GM18868 (cell line): ENCODE measurements at regions not wholly inside any gene's neighbourhood (a gene's known extent, or its start where the extent isn't known, plus 50 kb on each side); places are given as distances from the start of the nearest gene placed in this dataset.

Experiments used
- ATAC-seq: cut with Tn5 transposase; IDR thresholded peaks from one replicate; pipeline ENCODE4 v1.9.1; 2021; ENCODE audit warnings: mild to moderate bottlenecking, moderate library complexity; ENCODE audit not compliant: unreplicated experiment

DNA sequence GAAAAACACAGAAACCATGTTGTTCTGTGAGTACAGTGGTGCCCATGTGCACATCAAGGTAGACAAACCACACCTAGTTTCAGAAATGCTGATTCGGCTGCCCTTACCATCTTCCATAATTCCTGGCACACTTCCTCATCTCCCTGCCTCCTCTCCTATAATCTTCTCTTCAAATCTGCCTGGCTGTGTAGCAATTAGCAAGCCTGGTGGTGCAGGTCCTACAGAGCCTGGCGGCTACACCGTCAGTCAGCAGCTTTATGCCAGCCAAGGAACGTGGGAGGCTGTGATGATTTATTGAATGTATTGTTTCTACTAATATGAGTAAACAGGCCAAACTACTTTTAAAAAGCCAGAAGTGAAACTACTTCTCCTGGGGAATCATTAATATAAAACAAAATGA is 106.8 kb downstream of the SEMA6D start:
- ATAC-seq, result peak; percentile 57

DNA sequence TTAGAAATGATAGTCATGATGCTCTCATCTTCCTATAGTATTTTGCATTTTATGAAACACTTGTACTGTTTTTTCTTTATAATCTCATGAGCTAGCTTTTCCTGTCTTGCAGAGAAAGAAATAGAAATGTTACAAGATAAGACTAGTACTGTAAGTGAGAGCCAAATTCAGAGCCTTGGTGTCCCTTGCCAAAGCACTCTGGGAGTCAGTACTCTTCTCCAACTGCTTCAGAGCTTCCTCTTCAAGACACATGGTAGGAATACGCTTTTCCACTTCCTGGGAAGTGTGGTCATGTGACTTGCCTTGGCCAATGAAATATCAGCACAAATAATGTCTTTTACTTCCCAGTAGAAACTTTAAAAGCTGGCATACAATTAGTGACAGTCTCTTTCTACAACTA is 112.4 kb downstream of the SEMA6D start:
- no peak for ATAC-seq

DNA sequence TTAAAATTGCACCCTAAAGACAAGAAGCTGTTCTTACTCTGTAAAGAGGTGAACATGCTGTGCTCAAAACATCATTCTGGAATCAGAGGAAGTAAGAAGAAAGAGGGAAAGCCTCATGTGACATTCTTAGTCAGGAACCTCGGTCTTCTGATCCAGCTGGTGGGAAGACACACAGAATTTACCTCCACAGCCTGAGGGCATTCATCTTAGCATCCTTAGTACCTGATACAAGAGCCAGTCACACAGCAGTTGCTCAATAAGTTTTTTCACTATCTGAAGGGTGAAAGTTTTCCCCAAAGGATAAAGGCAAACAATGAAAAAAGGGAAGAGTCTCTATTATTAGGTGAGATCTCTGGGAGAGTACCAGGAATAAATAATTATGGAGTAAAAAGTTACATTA is 116.8 kb downstream of the SEMA6D start:
- ATAC-seq, result no peak

DNA sequence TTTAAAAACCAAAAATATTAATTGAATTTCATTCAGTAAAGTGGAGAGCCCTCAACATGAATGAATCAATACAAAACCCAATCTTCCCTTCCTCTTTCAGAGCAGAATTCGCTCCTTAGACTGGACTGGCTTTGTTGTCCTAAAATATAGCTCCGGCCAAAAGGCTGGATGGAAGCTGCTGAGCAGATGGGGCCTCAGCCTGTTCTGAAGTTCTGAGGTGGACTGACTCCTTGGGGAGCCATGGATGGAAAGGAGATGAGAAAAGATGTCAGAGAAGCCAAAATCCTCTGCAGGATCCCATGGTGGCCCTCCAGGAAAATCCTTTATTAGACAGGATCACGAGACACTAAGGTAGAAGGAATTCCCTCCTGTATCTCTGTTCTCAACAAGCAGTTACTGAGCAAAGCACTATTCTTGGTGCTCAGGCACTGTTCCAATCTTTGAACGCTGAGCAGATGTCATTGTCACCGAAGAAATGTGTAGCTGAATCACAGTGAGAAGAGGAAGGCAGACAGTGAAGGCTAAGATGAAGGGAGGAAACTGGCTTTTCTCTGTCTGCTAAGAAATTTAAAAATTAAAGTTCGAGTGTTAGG is 122.0 kb downstream of the SEMA6D start:
- no peak for ATAC-seq

DNA sequence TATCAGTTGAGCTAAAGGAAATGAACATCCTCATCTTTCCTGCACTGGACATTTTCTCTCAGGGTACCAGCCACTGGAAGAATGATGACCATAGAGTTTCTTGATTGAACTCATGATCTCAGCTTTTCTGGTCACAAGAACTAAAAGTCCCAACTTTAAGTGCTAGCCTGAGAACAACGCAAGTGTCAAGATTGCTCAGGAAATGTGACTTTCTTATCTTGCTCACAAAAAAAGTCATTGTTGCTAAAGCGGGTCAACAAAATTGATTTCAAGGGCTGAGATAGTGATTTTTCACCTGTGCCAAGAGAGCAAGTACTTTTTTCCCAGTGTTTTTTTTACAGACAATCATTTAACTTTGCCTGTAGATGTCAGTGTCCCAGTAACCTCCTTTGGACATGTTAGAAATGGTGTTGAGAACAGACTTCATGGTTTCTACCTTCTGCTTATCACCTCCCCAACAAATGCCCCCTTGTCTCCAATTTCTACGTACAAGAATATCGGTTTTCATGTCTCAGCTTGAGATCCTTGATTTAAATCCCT is 125.9 kb downstream of the SEMA6D start:
- no peak for ATAC-seq

DNA sequence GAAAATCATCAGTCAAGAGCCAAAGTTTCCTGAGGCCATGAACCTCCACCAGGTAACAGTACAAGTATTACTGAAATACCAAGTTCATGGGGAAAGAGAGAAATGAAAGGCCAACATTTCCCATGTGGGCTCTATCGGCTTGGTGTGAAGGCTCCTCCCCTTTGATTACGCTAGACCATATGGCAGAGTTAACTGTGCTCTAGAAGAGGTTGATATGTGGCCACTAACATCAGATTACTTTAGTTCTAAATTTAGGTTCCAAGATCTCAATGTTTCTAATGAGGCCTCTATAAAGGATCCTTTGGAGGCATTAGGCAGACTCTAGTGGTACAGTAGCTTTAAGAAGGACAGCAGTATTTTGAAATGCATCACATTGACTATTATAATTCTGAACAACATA is 127.1 kb downstream of the SEMA6D start:
- no peak for ATAC-seq

DNA sequence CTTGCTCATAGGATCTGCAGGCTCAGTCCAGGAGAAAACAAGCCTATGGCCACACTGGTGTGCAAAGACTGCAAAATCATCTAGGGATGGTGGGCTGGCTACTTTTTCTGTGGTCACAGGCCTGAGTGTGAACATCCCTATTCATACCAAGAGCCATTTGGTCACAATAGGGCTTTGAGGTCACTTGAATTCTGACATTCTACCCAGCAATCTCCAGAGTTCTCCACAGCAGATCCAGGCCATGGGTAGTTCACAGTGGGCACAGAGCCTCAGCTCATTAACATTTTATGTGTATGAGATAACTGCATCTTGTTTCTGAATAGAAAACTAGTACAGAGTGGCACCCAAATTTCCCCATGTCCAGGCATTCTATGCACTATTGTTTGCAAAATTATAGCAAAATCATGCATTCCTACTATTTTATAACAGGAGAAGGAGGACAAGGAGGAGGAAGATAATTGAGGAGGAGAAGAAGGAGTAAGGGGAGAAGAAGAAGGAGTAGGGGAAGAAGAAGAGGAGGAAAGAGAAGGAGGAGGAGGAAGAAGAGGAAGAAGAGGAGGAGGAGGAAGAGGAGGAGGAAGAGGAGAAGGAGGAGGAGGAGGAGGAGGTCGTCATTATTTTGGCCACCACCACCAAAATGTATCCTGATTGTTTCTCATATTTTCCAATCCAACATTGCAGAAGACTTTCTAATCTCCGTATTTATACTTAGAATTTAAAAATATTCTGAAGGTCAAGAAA is 129.0 kb downstream of the SEMA6D start:
- no peak for ATAC-seq

DNA sequence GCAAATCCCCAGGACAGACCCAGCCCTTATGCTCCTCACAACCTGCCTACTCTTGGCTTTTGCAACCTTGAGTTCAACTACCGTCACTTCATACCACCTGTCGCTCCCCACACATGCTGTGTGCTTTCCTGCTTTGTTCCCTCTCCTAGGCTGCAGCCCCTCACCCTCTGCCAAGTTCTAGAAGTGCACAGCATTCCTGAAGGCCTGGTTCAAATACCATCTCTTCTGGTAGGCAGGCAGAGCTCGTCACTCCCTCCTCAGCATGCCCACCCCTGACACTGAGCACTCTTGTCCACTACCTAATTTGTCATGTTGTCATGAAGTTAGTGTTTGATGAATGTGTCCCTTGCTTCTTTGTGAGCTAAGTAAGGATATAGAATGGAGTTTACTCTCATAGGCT is 129.6 kb downstream of the SEMA6D start:
- no peak for ATAC-seq

DNA sequence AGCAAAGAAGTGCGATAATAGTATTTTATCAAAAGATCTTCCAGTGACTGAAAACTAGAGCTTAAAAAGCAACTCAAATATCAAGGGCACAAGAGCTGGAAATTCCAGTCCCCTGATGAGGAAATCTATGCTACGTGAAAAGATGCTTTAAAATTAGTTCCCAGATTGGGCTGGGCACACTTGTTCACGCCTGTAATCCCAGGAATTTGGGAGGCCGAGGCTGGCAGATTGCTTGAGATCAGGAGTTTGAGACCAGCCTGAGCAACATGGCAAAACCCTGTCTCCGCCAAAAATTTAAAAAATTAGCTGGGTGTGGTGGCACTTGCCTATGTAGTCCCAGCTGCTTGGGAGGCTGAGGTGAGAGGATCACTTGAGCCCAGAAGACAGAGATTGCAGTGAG is 138.8 kb downstream of the SEMA6D start:
- no peak for ATAC-seq

DNA sequence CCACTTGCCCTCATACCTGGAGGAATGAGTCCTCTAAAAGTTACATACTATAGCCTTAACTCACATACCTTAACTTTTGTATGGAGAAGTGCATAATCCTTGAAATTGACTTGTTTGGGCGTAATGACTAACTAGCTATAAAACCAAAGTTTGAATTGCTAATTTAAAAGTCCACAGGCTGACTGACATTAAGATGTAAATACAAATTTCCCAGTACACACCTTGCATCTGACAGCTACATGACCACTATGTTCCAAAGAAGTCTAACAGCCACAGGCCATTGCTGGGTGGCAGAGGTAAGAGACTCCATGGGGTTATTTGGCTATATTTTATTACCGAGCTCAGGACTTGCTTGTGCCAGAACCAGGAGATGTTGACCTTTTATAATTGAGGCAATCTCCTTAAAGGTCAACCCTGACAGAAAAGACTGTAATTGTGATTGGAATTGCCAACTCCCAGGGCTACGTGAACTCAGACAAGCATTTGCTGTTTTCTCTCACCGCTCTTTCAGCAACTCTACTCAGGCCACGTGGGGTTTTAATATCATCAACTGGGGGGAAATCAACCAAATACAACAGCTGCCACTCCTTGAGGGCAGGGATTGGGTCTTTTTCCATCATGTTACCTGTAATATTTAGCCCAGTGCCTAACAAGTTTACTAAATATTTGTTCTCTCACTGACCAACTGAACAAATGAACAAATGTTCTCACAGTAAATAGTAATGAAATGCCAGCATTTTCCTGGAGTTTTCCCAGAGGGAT is 139.9 kb downstream of the SEMA6D start:
- no peak for ATAC-seq

DNA sequence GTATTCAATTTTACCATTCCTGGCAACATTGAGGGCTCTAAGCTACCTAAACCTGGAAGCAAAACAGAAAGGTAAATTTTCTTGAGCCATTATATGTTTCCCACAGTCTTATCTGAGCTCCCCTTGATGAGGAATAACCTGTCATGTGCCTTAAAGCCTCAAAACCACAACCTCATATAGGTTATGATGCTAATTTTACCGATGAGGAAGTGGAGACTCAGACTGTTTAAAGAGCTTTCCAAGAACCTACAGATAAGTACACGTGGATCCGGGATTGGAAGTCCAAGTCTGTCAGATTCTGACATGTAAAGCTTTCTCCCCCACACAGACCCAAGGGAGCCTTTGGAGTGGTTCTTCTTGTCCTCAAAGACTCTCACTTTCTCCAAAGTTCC is 140.5 kb downstream of the SEMA6D start:
- ATAC-seq, result peak; percentile 71

DNA sequence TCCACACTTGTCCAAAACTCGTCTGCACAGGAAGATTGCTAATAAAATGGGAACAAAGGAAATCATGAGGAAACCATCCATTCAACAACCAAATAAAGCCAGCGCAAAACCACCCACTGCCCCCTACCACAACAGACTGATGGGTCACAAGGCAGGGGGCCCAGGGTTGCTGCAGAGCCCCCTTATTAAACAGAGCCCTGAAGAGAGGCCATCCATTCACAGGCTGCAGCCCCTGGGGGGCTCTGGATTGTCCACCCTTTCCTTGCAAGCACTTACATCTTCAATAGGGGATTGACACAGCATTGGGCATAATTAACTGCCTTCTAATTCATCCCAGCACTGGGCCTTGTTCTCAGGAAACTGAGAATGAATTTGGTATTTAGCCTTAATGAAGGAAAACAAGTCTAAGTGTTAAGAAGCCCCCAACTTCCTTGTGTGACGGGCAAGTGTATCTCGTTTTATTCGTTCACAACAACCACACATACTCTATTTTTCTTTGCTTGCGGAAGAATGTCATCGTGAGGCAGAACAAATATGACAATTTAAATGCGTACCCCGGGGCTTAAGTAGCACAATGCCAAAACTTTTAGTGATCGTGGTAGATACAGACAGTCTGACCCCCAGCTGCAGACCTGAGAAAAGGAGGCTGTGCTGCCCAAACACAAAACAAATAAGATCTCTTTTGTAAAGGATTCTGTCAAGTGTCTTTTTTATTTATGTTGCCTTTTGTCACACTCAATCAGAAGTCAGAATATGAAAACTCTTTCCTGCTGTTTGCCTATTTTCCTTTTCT is 144.0 kb downstream of the SEMA6D start:
- ATAC-seq, result no peak

DNA sequence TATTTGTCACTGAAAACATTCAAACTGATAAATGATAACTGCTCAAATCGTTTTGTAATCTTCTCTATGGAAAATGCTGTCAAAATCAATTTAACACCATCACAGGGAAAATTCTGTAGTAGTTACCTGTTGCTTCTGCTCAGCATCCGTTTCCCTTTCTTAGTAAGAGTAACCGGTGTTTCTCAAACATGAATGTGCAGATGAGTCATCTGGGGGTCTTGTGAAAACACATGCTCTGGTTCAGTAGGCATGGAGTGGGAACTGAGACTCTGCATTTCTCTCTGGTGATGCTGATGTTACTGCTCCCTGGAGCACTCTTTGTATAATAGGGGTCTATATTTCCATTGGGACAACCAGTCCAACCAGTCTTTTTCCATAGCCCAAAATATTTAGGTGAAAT is 145.1 kb downstream of the SEMA6D start:
- ATAC-seq, result peak; percentile 85

DNA sequence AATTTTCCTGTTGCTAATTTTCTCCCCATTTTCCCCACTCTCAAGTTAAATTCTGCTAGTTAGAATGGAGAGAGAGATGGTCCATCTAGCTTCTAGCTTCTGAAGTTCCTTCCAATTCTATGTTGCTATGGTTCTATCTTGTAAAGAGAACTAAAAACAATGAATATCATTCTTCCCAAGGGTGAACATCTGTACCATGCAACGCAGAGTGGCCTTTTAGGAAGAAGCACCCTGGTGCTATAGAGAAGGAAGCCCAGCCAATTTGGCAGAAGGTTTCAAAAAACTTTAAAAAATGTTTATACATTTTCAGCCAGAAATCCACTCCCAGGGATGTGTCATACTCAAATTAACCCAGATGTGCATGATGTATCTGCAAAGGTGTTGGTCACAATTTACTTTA is 149.1 kb downstream of the SEMA6D start:
- ATAC-seq, result no peak

DNA sequence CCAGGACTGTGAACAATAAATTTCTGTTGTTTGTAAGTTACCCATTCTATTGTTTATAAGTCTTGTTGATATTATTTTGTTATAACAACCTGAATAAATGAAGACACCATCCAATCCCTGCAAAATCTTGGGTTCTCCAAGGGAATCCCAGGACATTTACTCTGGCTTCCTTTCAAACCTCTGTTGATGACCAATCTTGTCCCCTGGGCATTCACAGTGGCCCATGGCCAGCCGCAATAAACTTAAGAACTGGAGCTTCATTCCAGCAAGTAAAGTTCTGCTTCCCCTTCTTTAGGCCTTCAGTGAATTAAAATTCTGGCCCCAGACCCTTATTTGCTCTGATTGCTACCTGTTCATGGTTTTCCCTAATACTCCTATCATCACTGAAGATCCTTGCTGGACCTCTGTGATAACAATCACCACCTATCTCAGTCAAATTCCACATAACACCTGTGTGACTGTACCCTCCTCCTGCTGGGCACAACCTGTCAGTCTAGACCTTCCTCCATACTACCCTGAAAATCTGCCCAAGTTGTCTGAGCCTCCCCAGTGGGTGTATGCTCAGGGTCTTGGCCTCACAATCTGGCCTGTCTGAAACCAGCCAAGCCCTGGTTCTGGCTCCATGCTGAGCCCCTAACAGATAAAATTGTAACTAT is 153.1 kb downstream of the SEMA6D start:
- no peak for ATAC-seq

DNA sequence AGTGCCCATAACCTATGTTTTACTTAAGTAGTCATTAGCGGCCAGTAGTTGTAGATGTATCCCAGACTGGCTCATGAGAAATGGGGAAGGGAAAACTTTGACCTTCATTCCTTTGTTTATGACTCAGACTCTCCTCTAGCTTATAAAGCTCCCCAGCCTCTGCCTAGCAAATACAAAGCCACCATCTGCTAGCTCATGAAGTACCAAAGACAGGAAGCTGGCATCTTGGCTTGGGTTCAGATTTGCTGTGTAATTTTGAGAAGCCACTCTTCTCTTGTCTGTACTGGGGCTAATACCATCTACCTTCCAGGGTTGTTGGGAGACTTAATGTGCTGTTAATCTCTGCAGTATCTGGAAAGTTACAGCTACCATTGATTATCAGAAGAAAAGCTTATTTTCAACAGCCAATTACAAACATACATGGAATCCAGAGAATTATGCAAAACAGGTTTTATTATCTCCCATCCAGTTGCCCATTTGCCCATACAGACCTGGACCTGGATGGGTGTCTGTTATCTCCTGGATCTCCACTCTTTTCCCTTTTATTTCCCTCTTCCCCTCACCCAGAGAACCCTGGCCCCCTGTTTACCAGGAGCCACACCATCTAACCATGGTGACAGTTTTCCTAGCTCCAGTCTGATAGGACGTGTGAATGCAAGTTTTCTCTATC is 153.8 kb downstream of the SEMA6D start:
- no peak for ATAC-seq

DNA sequence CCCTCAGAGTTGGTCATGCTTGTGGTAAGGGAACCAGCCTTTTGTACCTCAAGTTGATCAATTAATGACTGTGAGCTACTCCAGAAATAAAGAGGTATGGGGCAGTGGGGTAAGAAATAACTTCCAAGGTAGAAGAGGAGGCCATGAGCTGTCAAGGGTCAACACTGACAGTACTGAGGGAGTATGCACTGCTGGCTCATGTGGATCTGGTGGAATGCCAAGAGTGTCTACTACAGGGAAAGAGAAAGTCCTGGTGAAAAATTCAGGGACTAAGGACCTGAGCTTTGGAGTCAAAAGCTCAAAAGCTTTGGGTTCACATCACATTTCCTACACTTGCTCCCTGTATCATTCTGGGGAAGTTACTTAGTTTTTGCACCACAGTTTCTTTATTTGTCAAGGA is 154.9 kb downstream of the SEMA6D start:
- ATAC-seq, result no peak

DNA sequence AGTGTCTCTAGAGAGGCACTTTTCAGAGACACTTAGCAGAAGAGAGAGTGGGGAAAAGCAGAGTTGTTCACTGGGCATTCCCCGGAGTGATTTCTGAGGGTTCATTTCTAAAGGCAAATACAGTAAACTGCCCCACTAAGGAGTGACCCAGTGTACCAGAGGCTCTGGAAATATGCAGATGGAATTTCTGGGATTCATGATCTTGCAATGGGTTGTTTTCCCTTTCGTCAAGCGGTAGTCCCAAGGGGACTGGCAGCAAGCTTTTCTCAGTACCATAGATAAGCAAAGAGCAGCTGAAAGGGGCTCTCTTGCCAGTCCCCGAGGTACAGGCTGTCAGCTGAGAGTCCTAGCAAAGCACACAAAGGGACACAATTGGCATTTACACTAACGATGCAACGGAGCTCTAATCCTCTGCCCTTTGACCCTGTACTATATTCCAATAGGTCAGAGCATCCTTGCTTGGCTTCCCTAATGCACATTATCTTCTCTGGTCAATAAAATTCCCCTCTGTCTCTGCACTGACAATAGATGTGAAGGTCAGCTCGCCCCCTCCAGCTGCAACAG is 155.6 kb downstream of the SEMA6D start:
- ATAC-seq, result no peak

DNA sequence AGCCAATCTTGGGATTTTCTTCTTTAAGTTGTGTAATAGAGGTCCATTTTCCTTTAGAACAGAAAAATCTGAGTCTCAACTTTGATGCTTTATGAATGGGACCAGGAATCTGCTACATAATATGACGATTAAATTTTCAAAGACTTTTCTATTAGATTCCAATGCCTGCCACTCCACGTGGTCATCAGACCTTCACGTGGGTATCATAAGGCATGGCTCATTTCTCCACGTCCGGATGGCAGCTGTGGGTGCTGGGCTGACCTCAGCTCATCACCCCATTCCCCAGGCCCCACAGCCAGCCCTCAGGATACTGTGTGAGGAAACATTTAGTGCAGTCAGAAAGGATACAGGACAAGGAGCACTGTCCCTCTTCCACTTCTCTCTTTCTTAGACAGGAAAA is 159.7 kb downstream of the SEMA6D start:
- no peak for ATAC-seq

DNA sequence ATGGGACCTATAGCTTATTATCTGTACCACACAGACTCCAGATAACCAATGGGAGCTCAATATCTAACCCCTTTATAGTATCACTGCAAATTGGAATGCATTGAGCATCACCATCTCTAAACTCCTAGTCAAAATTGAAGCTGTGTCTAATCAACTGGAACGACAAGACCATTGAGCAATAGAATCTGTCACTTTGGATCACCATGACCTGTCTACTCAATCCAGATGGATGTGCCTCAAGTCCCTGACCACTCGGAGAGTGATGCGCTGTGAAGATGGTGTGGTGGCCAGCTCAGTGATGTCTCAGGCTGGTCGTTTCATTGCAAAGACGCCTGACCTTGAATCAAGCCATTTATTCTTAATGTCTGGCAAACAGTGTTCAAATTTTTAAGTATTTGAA is 160.5 kb downstream of the SEMA6D start:
- no peak for ATAC-seq
